B cell (primary cell): ENCODE measurements at regions not wholly inside any gene's neighbourhood (a gene's known extent, or its start where the extent isn't known, plus 50 kb on each side); places are given as distances from the start of the nearest gene placed in this dataset.

ENCODE experiments used
- ATAC-seq: fragments of 200-7000 bp; cut with Tn5 transposase; one replicate; pipeline ENCODE4 v1.10.0; 2021; ENCODE audit warnings: low read depth, mild to moderate bottlenecking, moderate number of reproducible peaks, moderate library complexity
- CTCF ChIA-PET: fragments of 350-600 bp; sonication (Branson Sonifier 250); formaldehyde crosslinking; loops from one replicate; lab custom pipeline; 2021; ENCODE audit warnings: antibody characterized with exemption, inconsistent platforms; lab: Charles Lee
- POLR2A ChIA-PET: fragments of 350-600 bp; sonication (Branson Sonifier 250); formaldehyde crosslinking; loops from one replicate; lab custom pipeline; 2021; ENCODE audit warnings: antibody characterized with exemption; lab: Charles Lee
- DNase-seq: peaks from one replicate; pipeline ENCODE4 v3.0.0; 2013
- H2AFZ ChIP-seq: 2 replicates; pipeline ENCODE4 v1.6.1; 2012; ENCODE audit warnings: mild to moderate bottlenecking, low read depth, low read length; ENCODE audit not compliant: insufficient read depth, poor library complexity, severe bottlenecking
- H3K27ac ChIP-seq, 2 donors: 1 replicate in 1 of 2; 2 replicates in 1 of 2; pipeline ENCODE4 v1.5.1; 2012 to 2013; ENCODE audit warnings: low read length in 2 of 2, mild to moderate bottlenecking in 2 of 2, moderate library complexity in 1 of 2
- H3K27me3 ChIP-seq, 4 experiments: fragments of 200-600 bp in 1 of 4; sonication (generic) in 1 of 4; replicated peaks in 1 of 4; 1 replicate in 2 of 4; 2 replicates in 2 of 4; pipeline versions ENCODE4 v1.6.1 to v1.7.0; 2013 to 2016; ENCODE audit warnings: low read length in 3 of 4, mild to moderate bottlenecking in 2 of 4, mixed read lengths in 1 of 4, moderate library complexity in 1 of 4; ENCODE audit not compliant: insufficient read depth in 4 of 4, control insufficient read depth in 3 of 4; ENCODE audit errors: control extremely low read depth in 1 of 4
- H3K36me3 ChIP-seq, 2 experiments: replicated peaks in 1 of 2; 1 replicate in 1 of 2; 2 replicates in 1 of 2; pipeline versions ENCODE4 v1.6.1 to v1.7.1; 2013; ENCODE audit warnings: low read length in 1 of 2; ENCODE audit not compliant: insufficient read depth in 2 of 2, control insufficient read depth in 1 of 2; ENCODE audit errors: control extremely low read depth in 1 of 2, extremely low read depth in 1 of 2
- H3K4me1 ChIP-seq, 2 donors: fragments of 200-600 bp in 1 of 2; sonication (generic) in 1 of 2; 1 replicate in 1 of 2; 2 replicates in 1 of 2; pipeline versions ENCODE4 v1.5.1 to v1.6.1; 2013 to 2017; ENCODE audit warnings: low read length in 2 of 2; ENCODE audit not compliant: control insufficient read depth in 2 of 2, insufficient read depth in 2 of 2
- H3K4me2 ChIP-seq: replicated peaks from 2 replicates; pipeline ENCODE3; 2012; ENCODE audit warnings: mild to moderate bottlenecking, low read depth, low read length; ENCODE audit not compliant: poor library complexity, severe bottlenecking
- H3K4me3 ChIP-seq, 5 experiments: fragments of 200-600 bp in 1 of 5; sonication (generic) in 1 of 5; 1 replicate in 3 of 5; 2 replicates in 2 of 5; pipeline versions ENCODE4 v1.5.1 to v1.7.0; 2011 to 2016; ENCODE audit warnings: low read length in 4 of 5, mild to moderate bottlenecking in 4 of 5, low read depth in 2 of 5, control low read depth in 1 of 5, moderate library complexity in 1 of 5; ENCODE audit not compliant: insufficient read depth in 1 of 5; ENCODE audit errors: control extremely low read depth in 1 of 5, extremely low read depth in 1 of 5
- H3K79me2 ChIP-seq: fragments of 200-600 bp; sonication (generic); one replicate; pipeline ENCODE4 v1.6.0; 2016; ENCODE audit warnings: low read length; ENCODE audit not compliant: control insufficient read depth, insufficient read depth
- H3K9ac ChIP-seq: fragments of 200-600 bp; sonication (generic); 2 replicates; pipeline ENCODE4 v1.6.1; 2017; ENCODE audit warnings: mild to moderate bottlenecking, low read length, moderate library complexity
- H3K9me3 ChIP-seq, 3 donors: one replicate each; pipeline versions ENCODE4 v1.6.1 to v1.7.1; 2013; ENCODE audit warnings: low read length in 2 of 3; ENCODE audit not compliant: control insufficient read depth in 2 of 3, insufficient read depth in 1 of 3; ENCODE audit errors: control extremely low read depth in 1 of 3
- H4K20me1 ChIP-seq: 2 replicates; pipeline ENCODE4 v1.6.0; 2012; ENCODE audit warnings: mild to moderate bottlenecking, low read length; ENCODE audit not compliant: insufficient read depth, control insufficient read depth, poor library complexity, severe bottlenecking
- H3K27ac Mint-ChIP-seq: one replicate; pipeline ENCODE4 v1.8.0; 2021; ENCODE audit warnings: mixed read lengths
- H3K27me3 Mint-ChIP-seq: one replicate; pipeline ENCODE4 v1.8.0; 2021; ENCODE audit warnings: mixed read lengths
- H3K4me1 Mint-ChIP-seq: one replicate; pipeline ENCODE4 v1.8.0; 2021; ENCODE audit warnings: mixed read lengths
- H3K4me3 Mint-ChIP-seq: one replicate; pipeline ENCODE4 v1.8.0; 2021; ENCODE audit warnings: mixed read lengths
- H3K9me3 Mint-ChIP-seq: one replicate; pipeline ENCODE4 v1.8.0; 2022; ENCODE audit warnings: mixed read lengths; ENCODE audit not compliant: insufficient read depth
- EZH2 ChIP-seq: IDR thresholded peaks from 2 replicates; pipeline ENCODE4 v1.6.1; 2012; ENCODE audit warnings: borderline replicate concordance, low read depth, mild to moderate bottlenecking, moderate library complexity, low read length; ENCODE audit not compliant: insufficient read depth, poor library complexity, severe bottlenecking
- WGBS: methylation state at CpG from one replicate; pipeline ENCODE4 v1.1.5; 2013; ENCODE audit warnings: missing lambda C conversion rate; ENCODE audit not compliant: insufficient coverage; 5-methylcytosine and 5-hydroxymethylcytosine counted together
- intact Hi-C: fragments of 100-400 bp; cut with micrococcal nuclease; formaldehyde crosslinking; loops from one replicate; pipeline ENCODE4 v1.10.0; 2022
- TF ChIP-seq, protein P1 (sequence below): fragments of 200-600 bp; IDR thresholded peaks from one replicate; pipeline ENCODE4 v1.8.0; 2022; ENCODE audit warnings: antibody characterized with exemption, mild to moderate bottlenecking

DNA sequence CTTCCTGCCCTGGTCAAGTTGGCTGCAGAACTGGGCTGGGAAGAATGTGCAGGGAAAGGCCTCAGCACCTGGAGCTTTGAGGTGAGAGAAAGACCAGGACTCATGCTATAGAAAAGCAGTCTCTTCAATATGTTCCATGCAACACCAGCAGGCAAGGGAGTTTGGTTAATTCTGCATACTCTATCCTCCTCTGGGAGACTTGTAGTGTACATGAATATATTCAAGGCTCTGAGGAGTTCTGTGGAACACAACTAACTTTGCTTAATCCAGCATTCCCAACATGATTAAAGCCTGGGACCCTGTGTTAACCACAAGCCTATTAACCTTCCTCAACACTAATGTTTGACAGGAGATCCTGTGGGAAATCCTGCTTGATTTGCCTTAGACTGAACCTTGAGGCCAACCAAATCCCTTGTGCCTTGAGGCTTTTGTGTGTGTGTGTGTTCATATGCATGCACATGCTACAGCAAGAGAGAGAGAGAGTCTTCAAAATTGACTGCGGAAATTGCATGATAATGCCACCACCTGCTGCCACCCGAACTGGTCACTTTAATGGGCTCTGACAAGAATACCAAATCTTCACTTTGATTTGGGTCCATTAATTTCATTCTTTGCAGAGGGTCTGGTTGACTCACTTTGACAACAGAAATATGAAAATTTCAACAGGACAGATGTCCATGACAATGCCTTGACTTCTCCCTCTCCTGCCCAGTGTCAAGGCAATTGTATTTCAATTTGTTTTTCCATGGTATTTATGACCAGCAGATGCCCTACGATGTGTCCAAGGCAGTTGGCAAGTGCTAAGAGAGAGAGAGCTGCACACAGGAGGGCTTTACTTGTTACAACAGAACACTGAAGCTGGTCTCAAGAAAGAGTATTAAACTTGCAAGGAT lies 238.2 kb upstream of the ZBED5 start:
- Mint-ChIP-seq H3K4me1 (no peaks in the 10 kb centered on the region), H3K4me3 (no peak overlapping the region), H3K9me3 (peaks cover 2% of the 10 kb centered on the region), H3K27ac (no peak overlapping the region), H3K27me3 (peaks cover 31% of the 10 kb centered on the region)
- Histone ChIP-seq H3K27me3 (no peaks in the 10 kb centered on the region), H2AFZ (no peak overlapping the region), H3K4me2 (no peak overlapping the region), H3K36me3 (no peaks in the 10 kb centered on the region), H3K9me3 (peaks cover 0 to 6% (median 6%) of the 10 kb centered on the region in 3 donors), H3K27ac (no peak overlapping the region), H3K79me2 (no peaks in the 10 kb centered on the region), H3K9ac (no peak overlapping the region), H4K20me1 (no peaks in the 10 kb centered on the region), H3K4me3 (no peak overlapping the region), H3K4me1 (no peaks in the 10 kb centered on the region)
- POLR2A ChIA-PET: no interaction called here
- intact Hi-C loops: no loop called here
- ATAC-seq (no peak), DNase-seq (no peak)
- TF ChIP-seq, protein P1, sequence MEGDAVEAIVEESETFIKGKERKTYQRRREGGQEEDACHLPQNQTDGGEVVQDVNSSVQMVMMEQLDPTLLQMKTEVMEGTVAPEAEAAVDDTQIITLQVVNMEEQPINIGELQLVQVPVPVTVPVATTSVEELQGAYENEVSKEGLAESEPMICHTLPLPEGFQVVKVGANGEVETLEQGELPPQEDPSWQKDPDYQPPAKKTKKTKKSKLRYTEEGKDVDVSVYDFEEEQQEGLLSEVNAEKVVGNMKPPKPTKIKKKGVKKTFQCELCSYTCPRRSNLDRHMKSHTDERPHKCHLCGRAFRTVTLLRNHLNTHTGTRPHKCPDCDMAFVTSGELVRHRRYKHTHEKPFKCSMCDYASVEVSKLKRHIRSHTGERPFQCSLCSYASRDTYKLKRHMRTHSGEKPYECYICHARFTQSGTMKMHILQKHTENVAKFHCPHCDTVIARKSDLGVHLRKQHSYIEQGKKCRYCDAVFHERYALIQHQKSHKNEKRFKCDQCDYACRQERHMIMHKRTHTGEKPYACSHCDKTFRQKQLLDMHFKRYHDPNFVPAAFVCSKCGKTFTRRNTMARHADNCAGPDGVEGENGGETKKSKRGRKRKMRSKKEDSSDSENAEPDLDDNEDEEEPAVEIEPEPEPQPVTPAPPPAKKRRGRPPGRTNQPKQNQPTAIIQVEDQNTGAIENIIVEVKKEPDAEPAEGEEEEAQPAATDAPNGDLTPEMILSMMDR: no peak
- no peak for TF ChIP-seq EZH2
- CTCF ChIA-PET: no interaction called here
- 93% methylated on average over 3 of the region's 3 CpGs for WGBS

DNA sequence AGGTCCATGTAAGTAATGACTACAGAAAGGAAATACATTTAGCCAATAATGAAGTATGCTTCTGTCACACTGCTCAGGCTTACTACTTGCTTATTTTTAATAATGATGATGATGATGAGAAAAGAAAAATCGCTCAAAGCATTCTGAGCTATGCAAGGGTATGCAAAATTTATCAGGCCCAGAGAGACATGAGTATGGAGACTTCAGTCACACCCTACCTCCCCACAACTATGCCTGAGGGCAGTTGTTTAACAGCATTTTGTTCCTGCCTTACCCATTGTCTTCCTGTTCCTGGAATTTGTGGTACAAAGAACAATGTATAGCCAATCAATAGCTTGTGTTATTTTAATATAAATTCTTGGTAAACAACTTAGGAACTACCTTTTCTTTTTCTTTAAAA lies 232.6 kb upstream of the ZBED5 start:
- TF ChIP-seq EZH2: no peak
- TF ChIP-seq, protein P1: no peak
- peaks cover 1 to 9% (median 8%) of the 10 kb centered on the region in 3 donors for H3K9me3 ChIP-seq
- no peak overlapping the region for H3K27ac ChIP-seq
- ChIA-PET POLR2A (no interaction called here), CTCF (no interaction called here)
- H3K4me1 ChIP-seq: no peaks in the 10 kb centered on the region
- no peaks in the 10 kb centered on the region for H3K36me3 ChIP-seq
- Mint-ChIP-seq H3K27me3 (peaks cover 15% of the 10 kb centered on the region), H3K4me1 (peaks cover 2% of the 10 kb centered on the region), H3K27ac (no peak overlapping the region), H3K4me3 (no peak overlapping the region), H3K9me3 (peaks cover 4% of the 10 kb centered on the region)
- no peaks in the 10 kb centered on the region for H3K27me3 ChIP-seq
- H3K4me3 ChIP-seq: no peak overlapping the region
- intact Hi-C loops: no loop called here
- H4K20me1 ChIP-seq: no peaks in the 10 kb centered on the region
- no peak for ATAC-seq
- no peak overlapping the region for H3K4me2 ChIP-seq
- no peaks in the 10 kb centered on the region for H3K79me2 ChIP-seq
- no peak overlapping the region for H2AFZ ChIP-seq
- no peak overlapping the region for H3K9ac ChIP-seq
- DNase-seq: no peak
- no CpG with 5 or more reads among the region's 1 CpG for WGBS
